Body of pancreas (tissue), 4 donors: ENCODE measurements at regions not wholly inside any gene's neighbourhood (a gene's known extent, or its start where the extent isn't known, plus 50 kb on each side); places are given as distances from the start of the nearest gene placed in this dataset.

Experiments
- ATAC-seq: fragments of 150-250 bp; one replicate; pipeline ENCODE4 v1.9.1; 2016
- DNase-seq, 4 donors: peaks; one replicate each; pipeline ENCODE4 v3.0.0-alpha.2; 2019
- H3K27ac ChIP-seq, 4 donors: fragments of 200-600 bp; sonication (generic); 1 replicate in 3 of 4; 2 replicates in 1 of 4; pipeline versions ENCODE4 v1.5.1 to v1.6.1; 2016 to 2019; ENCODE audit warnings: mild to moderate bottlenecking in 1 of 4, mixed read lengths in 1 of 4, moderate library complexity in 1 of 4
- H3K27me3 ChIP-seq, 2 donors: fragments of 200-600 bp; sonication (generic); one replicate each; pipeline ENCODE4 v1.6.0; 2016; ENCODE audit warnings: mild to moderate bottlenecking in 1 of 2
- H3K36me3 ChIP-seq, 2 donors: fragments of 200-600 bp; sonication (generic); replicated peaks in 1 of 2; 2 replicates each; pipeline ENCODE4 v1.5.1; 2016; ENCODE audit warnings: low read depth in 2 of 2; ENCODE audit not compliant: insufficient read depth in 1 of 2
- H3K4me1 ChIP-seq: fragments of 200-600 bp; sonication (generic); one replicate; pipeline ENCODE4 v1.6.0; 2016
- H3K4me3 ChIP-seq, 2 donors: fragments of 200-600 bp; sonication (generic); 1 replicate in 1 of 2; 2 replicates in 1 of 2; pipeline ENCODE4 v1.5.1; 2016 to 2019
- H3K9me3 ChIP-seq, 3 donors: fragments of 200-600 bp; sonication (generic); 1 replicate in 2 of 3; 2 replicates in 1 of 3; pipeline ENCODE4 v1.5.1; 2016
- POLR2A ChIP-seq, 3 donors: fragments of 450-650 bp; IDR thresholded peaks; one replicate each; pipeline ENCODE4 v1.6.1; 2016; ENCODE audit warnings: antibody characterized with exemption in 3 of 3, mild to moderate bottlenecking in 2 of 3
- WGBS, 2 donors: methylation state at CpG; one replicate each; pipeline ENCODE4 v1.1.5; 2017; 5-methylcytosine and 5-hydroxymethylcytosine counted together
- intact Hi-C: fragments of 100-400 bp; cut with DNase I; formaldehyde crosslinking; loops from one replicate; pipeline ENCODE4 v1.15.1; 2023
- TF ChIP-seq, protein P1 (sequence below), 7 experiments: fragments of 450-650 bp in 4 of 7; fragments of 200-600 bp in 3 of 7; sonication (generic) in 3 of 7; IDR thresholded peaks; one replicate each; pipeline ENCODE4 v1.5.1; 2016 to 2019; ENCODE audit warnings: antibody characterized with exemption in 7 of 7

GRCh38 chr3:98985431-98985830, 83.9 kb upstream of the DCBLD2 start:
- Histone ChIP-seq H3K4me1 (no peaks in the 10 kb centered on the region), H3K9me3 (no peaks in the 10 kb centered on the region), H3K36me3 (no peaks in the 10 kb centered on the region), H3K27me3 (no peaks in the 10 kb centered on the region), H3K4me3 (no peak overlapping the region), H3K27ac (no peak overlapping the region)
- TF ChIP-seq POLR2A (IDR thresholded peaks at IDR 0.05): no peak
- TF ChIP-seq, protein P1, sequence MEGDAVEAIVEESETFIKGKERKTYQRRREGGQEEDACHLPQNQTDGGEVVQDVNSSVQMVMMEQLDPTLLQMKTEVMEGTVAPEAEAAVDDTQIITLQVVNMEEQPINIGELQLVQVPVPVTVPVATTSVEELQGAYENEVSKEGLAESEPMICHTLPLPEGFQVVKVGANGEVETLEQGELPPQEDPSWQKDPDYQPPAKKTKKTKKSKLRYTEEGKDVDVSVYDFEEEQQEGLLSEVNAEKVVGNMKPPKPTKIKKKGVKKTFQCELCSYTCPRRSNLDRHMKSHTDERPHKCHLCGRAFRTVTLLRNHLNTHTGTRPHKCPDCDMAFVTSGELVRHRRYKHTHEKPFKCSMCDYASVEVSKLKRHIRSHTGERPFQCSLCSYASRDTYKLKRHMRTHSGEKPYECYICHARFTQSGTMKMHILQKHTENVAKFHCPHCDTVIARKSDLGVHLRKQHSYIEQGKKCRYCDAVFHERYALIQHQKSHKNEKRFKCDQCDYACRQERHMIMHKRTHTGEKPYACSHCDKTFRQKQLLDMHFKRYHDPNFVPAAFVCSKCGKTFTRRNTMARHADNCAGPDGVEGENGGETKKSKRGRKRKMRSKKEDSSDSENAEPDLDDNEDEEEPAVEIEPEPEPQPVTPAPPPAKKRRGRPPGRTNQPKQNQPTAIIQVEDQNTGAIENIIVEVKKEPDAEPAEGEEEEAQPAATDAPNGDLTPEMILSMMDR (IDR thresholded peaks at IDR 0.05): no peak
- intact Hi-C loops: no loop called here
- ATAC-seq: no peak
- no peak for DNase-seq
- 27 to 29% methylated on average over 3 of the region's 3 CpGs for WGBS, 2 donors

GRCh38 chr3:98984024-98984423, 82.5 kb upstream of the DCBLD2 start:
- H3K27ac ChIP-seq: no peak overlapping the region
- 84 to 87% methylated on average over 1 of the region's 1 CpG for WGBS, 2 donors
- no peaks in the 10 kb centered on the region for H3K27me3 ChIP-seq
- DNase-seq (no peak), ATAC-seq (no peak)
- no peaks in the 10 kb centered on the region for H3K9me3 ChIP-seq
- no peak overlapping the region for H3K4me3 ChIP-seq
- intact Hi-C loops: no loop called here
- H3K4me1 ChIP-seq: no peaks in the 10 kb centered on the region
- TF ChIP-seq, protein P1 (IDR thresholded peaks at IDR 0.05): no peak
- TF ChIP-seq POLR2A (IDR thresholded peaks at IDR 0.05): no peak
- no peaks in the 10 kb centered on the region for H3K36me3 ChIP-seq

DNA sequence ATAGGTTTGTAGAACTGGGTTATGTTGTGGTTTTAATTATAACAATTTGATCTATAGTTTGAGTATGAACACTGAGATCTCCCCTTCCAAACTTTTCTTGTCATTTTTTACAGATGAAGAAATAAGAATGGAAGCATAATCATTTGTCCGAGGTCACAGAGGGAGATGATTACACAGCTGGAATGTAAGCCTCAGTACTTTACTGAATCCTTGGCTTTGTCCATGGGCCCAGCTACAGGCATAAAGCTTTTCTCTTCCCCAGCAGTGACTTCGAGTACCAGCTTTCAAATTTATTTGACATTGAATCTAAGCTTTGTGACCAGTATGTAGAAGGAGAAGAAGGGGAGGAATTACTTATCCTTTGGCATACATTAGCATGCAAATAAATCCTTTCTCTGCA, 80.9 kb upstream of the DCBLD2 start:
- TF ChIP-seq, protein P1 (IDR thresholded peaks at IDR 0.05): no peak
- no peak for TF ChIP-seq POLR2A (IDR thresholded peaks at IDR 0.05)
- ATAC-seq (no peak), DNase-seq (no peak)
- WGBS, 2 donors: 24 to 49% methylated on average over 2 of the region's 2 CpGs
- intact Hi-C loops: no loop called here
- Histone ChIP-seq H3K4me3 (no peak overlapping the region), H3K36me3 (no peaks in the 10 kb centered on the region), H3K9me3 (no peaks in the 10 kb centered on the region), H3K27me3 (no peaks in the 10 kb centered on the region), H3K27ac (no peak overlapping the region), H3K4me1 (no peaks in the 10 kb centered on the region)

GRCh38 chr3:98980915-98981596, 79.6 kb upstream of the DCBLD2 start:
- WGBS, 2 donors: 23 to 33% methylated on average over 2 of the region's 2 CpGs
- TF ChIP-seq, protein P1 (IDR thresholded peaks at IDR 0.05): no peak
- no peak for TF ChIP-seq POLR2A (IDR thresholded peaks at IDR 0.05)
- no peak for DNase-seq
- intact Hi-C loops: no loop called here
- H3K4me3 ChIP-seq: no peak overlapping the region
- H3K9me3 ChIP-seq: no peaks in the 10 kb centered on the region
- H3K36me3 ChIP-seq: no peaks in the 10 kb centered on the region
- no peaks in the 10 kb centered on the region for H3K4me1 ChIP-seq
- H3K27ac ChIP-seq: no peak overlapping the region
- ATAC-seq: no peak
- H3K27me3 ChIP-seq: no peaks in the 10 kb centered on the region

DNA sequence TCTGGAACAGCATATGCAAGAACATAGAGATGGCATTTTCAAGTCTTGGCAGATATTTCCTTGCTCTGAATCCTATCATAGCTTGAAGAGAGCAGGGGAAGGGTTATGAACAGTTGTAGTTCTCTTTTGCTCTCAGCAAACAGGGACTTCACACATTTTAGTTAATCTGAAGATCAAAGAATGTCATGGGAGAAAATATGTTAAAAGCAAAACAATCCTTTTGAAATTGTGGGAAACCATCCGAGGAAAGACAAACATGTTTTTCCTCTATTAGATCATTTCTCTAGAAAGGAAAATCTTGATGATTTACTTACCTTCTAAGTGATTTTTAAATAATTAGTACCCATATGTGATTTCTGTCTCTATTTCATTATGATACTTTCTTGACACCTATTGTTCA, 77.8 kb upstream of the DCBLD2 start:
- no peaks in the 10 kb centered on the region for H3K27me3 ChIP-seq
- H3K4me1 ChIP-seq: no peaks in the 10 kb centered on the region
- no peaks in the 10 kb centered on the region for H3K9me3 ChIP-seq
- H3K27ac ChIP-seq: no peak overlapping the region
- H3K4me3 ChIP-seq: no peak overlapping the region
- DNase-seq: no peak
- 46 to 47% methylated on average over 1 of the region's 1 CpG for WGBS, 2 donors
- TF ChIP-seq POLR2A (IDR thresholded peaks at IDR 0.05): no peak
- TF ChIP-seq, protein P1 (IDR thresholded peaks at IDR 0.05): no peak
- H3K36me3 ChIP-seq: no peaks in the 10 kb centered on the region
- intact Hi-C loops: no loop called here
- ATAC-seq: no peak
